SU-DHL-6 (cell line): ENCODE measurements at regions not wholly inside any gene's neighbourhood (a gene's known extent, or its start where the extent isn't known, plus 50 kb on each side); places are given as distances from the start of the nearest gene placed in this dataset.

Source experiments
- H2AFZ ChIP-seq: fragments of 200-600 bp; sonication (generic); 2 replicates; pipeline ENCODE4 v1.6.1; 2014; ENCODE audit warnings: low read depth, mild to moderate bottlenecking, moderate library complexity, mixed read lengths, antibody characterized with exemption, low read length; ENCODE audit not compliant: severe bottlenecking
- H3F3A ChIP-seq: fragments of 200-600 bp; shearing (Covaris generic); 2 replicates; pipeline ENCODE4 v1.6.0; 2016; ENCODE audit warnings: antibody characterized with exemption, mild to moderate bottlenecking; ENCODE audit not compliant: insufficient read depth
- H3K27ac ChIP-seq: fragments of 200-600 bp; sonication (generic); 2 replicates; pipeline ENCODE4 v1.5.1; 2016; ENCODE audit warnings: low read depth, mild to moderate bottlenecking, low read length, moderate library complexity, mixed read lengths
- H3K27me3 ChIP-seq: fragments of 200-600 bp; sonication (generic), shearing (Covaris generic); 2 replicates; pipeline ENCODE4 v1.6.0; 2014; ENCODE audit warnings: mild to moderate bottlenecking, low read length
- H3K36me3 ChIP-seq: fragments of 200-600 bp; sonication (generic); 2 replicates; pipeline ENCODE4 v1.6.1; 2014; ENCODE audit warnings: mild to moderate bottlenecking, low read length, mixed read lengths
- H3K4me2 ChIP-seq: fragments of 300-600, 200-600 bp; shearing (Covaris generic), sonication (generic); 2 replicates; pipeline ENCODE4 v1.6.0; 2014; ENCODE audit warnings: low read length, low read depth, mild to moderate bottlenecking; ENCODE audit not compliant: poor library complexity, severe bottlenecking
- H3K4me3 ChIP-seq: fragments of 200-600 bp; sonication (generic); 2 replicates; pipeline ENCODE4 v1.5.1; 2014; ENCODE audit warnings: antibody characterized with exemption, low read length, mild to moderate bottlenecking, mixed read lengths; ENCODE audit not compliant: insufficient read depth, poor library complexity, severe bottlenecking
- H3K79me2 ChIP-seq: fragments of 200-600 bp; sonication (generic); 2 replicates; pipeline ENCODE4 v1.6.1; 2014; ENCODE audit warnings: mild to moderate bottlenecking, low read length, moderate library complexity; ENCODE audit not compliant: insufficient read depth
- H3K9ac ChIP-seq: fragments of 200-600 bp; sonication (generic); 2 replicates; pipeline ENCODE4 v1.7.0; 2014; ENCODE audit warnings: mild to moderate bottlenecking, low read length
- H3K9me2 ChIP-seq: fragments of 200-600 bp; sonication (generic); replicated peaks from 2 replicates; pipeline ENCODE4 v1.6.1; 2014; ENCODE audit warnings: low read length; ENCODE audit not compliant: insufficient read depth
- H3K9me3 ChIP-seq: fragments of 200-600 bp; sonication (generic); 2 replicates; pipeline ENCODE4 v1.6.1; 2014; ENCODE audit warnings: low read length, mixed read lengths; ENCODE audit not compliant: insufficient read depth
- H4K20me1 ChIP-seq: fragments of 200-600 bp; sonication (generic); 2 replicates; pipeline ENCODE4 v1.6.1; 2014; ENCODE audit warnings: low read depth, mild to moderate bottlenecking, antibody characterized with exemption, low read length, moderate library complexity, mixed read lengths
- EZH2phosphoT487 ChIP-seq: fragments of 200-600 bp; sonication (generic), shearing (Covaris generic); conservative IDR thresholded peaks from 2 replicates; pipeline ENCODE4 v1.6.1; 2018; ENCODE audit warnings: mild to moderate bottlenecking, antibody characterized with exemption, low read length, moderate library complexity, mixed read lengths
- TF ChIP-seq, protein P1 (sequence below): fragments of 200-600 bp; sonication (generic); IDR thresholded peaks from one replicate; pipeline ENCODE4 v1.5.1; 2017; ENCODE audit warnings: antibody characterized with exemption, mild to moderate bottlenecking, low read length, moderate library complexity; ENCODE audit not compliant: insufficient read depth, poor library complexity, severe bottlenecking

DNA sequence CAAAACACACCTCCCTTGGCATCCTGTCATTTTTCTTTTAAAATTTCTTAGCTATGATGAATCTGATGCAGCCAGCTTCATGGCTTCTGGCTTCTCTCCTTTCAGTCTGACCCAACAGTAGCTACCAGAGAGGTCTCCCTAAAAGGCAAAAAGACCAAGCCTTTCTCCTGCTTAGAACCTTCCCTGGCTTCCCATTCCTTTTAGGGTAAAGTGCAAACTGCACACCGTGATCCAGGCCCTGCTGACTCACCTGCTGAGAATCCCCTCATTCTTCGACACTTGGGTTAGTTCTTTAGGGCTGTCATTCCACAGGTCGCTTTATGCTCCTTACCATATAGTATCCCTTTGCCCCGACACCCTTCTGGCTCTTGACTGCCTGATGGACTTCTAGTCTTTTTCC is 362.4 kb downstream of the MIAT start:
- Histone ChIP-seq H4K20me1 (no peaks in the 10 kb centered on the region), H2AFZ (no peak overlapping the region), H3K9me3 (peaks cover 3% of the 10 kb centered on the region; the same call in 1 of the 2 replicates), H3F3A (no peaks in the 10 kb centered on the region), H3K4me2 (no peak overlapping the region), H3K27ac (no peak overlapping the region), H3K36me3 (no peaks in the 10 kb centered on the region), H3K27me3 (no peaks in the 10 kb centered on the region), H3K9ac (no peak overlapping the region), H3K9me2 (no peaks in the 10 kb centered on the region), H3K79me2 (no peaks in the 10 kb centered on the region), H3K4me3 (no peak overlapping the region)
- TF ChIP-seq, protein P1, sequence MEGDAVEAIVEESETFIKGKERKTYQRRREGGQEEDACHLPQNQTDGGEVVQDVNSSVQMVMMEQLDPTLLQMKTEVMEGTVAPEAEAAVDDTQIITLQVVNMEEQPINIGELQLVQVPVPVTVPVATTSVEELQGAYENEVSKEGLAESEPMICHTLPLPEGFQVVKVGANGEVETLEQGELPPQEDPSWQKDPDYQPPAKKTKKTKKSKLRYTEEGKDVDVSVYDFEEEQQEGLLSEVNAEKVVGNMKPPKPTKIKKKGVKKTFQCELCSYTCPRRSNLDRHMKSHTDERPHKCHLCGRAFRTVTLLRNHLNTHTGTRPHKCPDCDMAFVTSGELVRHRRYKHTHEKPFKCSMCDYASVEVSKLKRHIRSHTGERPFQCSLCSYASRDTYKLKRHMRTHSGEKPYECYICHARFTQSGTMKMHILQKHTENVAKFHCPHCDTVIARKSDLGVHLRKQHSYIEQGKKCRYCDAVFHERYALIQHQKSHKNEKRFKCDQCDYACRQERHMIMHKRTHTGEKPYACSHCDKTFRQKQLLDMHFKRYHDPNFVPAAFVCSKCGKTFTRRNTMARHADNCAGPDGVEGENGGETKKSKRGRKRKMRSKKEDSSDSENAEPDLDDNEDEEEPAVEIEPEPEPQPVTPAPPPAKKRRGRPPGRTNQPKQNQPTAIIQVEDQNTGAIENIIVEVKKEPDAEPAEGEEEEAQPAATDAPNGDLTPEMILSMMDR: no peak
- TF ChIP-seq EZH2phosphoT487: no peak

DNA sequence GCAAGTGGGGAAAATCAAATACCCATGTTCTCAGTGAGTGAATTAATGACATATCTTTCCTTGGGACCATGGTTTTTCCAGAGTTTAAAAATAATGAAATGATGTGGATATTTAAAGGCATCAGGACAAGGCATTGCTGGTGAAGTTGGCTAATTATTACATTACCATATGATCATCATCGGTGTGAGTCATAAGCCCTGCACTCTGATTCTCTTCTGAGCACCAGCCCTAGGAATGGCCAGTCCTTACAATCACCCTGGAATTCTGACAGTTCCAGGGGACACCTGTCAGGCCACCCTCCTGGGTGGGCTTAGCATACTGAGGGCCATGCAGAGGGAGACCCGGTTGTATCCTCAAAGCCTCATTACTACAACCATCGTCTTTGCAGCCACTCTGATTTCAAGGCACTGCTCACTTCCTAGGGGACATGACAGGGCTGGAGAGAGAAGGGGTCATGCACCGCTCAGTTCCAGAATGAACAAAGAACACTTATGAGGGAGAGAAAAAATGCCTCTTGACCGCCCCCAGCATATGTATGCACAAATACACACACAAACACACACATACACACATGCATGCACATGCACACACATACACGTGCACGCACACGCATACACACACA is 365.0 kb downstream of the MIAT start:
- Histone ChIP-seq H2AFZ (no peak overlapping the region), H3K9ac (no peak overlapping the region)

DNA sequence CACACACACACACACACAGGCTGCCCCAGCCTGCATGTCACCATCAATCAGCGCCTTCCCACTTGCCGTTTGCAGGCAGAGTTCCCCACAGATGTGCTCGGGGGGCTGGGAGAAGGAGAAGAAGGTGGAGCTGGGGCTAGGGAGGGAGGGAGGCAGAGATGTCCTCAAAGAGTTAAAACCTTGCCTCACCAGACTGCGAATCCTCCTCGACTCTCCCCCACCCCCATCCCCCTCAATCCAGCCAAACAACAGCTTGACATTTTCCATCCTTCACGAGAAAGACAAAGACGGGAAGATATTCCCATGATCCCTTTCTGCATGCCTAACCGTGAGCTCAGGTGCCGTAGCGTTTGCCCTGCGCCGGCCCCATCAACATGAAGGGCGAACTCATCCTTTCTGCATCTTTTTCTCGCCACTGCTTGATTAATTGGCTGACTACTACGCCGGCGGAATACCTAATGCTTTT is 365.5 kb downstream of the MIAT start:
- TF ChIP-seq, protein P1: no peak
- TF ChIP-seq EZH2phosphoT487: no peak
- no peaks in the 10 kb centered on the region for H3K79me2 ChIP-seq
- no peak overlapping the region for H2AFZ ChIP-seq
- no peak overlapping the region for H3K9ac ChIP-seq
- no peak overlapping the region for H3K4me3 ChIP-seq
- H3K36me3 ChIP-seq: no peaks in the 10 kb centered on the region
- H3K4me2 ChIP-seq: no peak overlapping the region
- H4K20me1 ChIP-seq: no peaks in the 10 kb centered on the region
- H3K9me3 ChIP-seq: 0 out of 2 replicates have a peak, but pooled peaks cover 3% of the 10 kb centered on the region
- H3K27ac ChIP-seq: no peak overlapping the region
- H3K9me2 ChIP-seq: no peaks in the 10 kb centered on the region
- no peaks in the 10 kb centered on the region for H3K27me3 ChIP-seq
- no peaks in the 10 kb centered on the region for H3F3A ChIP-seq

More for the DNA sequence above, 365.0 kb downstream of the MIAT start:
- H3F3A ChIP-seq: no peaks in the 10 kb centered on the region
- H3K27me3 ChIP-seq: no peaks in the 10 kb centered on the region
- TF ChIP-seq EZH2phosphoT487: no peak
- TF ChIP-seq, protein P1: no peak
- 0 out of 2 replicates have a peak, but pooled peaks cover 3% of the 10 kb centered on the region for H3K9me3 ChIP-seq
- no peaks in the 10 kb centered on the region for H4K20me1 ChIP-seq
- no peak overlapping the region for H3K27ac ChIP-seq
- no peaks in the 10 kb centered on the region for H3K79me2 ChIP-seq
- no peaks in the 10 kb centered on the region for H3K9me2 ChIP-seq
- H3K4me3 ChIP-seq: no peak overlapping the region
- H3K4me2 ChIP-seq: no peak overlapping the region
- H3K36me3 ChIP-seq: no peaks in the 10 kb centered on the region
